ENCODE measurements at regions not wholly inside any gene's neighbourhood (a gene's known extent, or its start where the extent isn't known, plus 50 kb on each side); places are given as distances from the start of the nearest gene placed in this dataset.

DNA sequence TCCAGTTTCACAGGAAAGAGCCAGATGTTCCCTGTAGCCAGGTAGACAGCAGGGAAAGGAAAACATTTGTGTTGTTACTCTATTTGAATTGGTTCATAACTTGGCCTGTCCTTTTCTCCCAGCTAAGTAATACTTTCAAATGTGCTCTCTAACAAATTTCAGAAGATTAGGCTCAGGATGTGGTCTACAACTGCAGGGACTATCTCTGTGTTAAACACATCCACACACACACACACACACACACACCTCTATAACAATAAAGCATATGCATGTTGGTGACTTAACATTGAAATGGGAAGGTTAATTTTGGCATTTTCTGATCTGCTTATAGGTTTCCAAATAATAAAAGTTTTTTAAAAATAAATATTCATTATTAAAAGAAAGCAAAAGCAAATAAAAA, 316.0 kb upstream of the ARGLU1 start:
- no peak overlapping the region for H3K27ac ChIP-seq (ENCODE audit: insufficient read length, low read depth, low read length)
- TF ChIP-seq, protein P1, sequence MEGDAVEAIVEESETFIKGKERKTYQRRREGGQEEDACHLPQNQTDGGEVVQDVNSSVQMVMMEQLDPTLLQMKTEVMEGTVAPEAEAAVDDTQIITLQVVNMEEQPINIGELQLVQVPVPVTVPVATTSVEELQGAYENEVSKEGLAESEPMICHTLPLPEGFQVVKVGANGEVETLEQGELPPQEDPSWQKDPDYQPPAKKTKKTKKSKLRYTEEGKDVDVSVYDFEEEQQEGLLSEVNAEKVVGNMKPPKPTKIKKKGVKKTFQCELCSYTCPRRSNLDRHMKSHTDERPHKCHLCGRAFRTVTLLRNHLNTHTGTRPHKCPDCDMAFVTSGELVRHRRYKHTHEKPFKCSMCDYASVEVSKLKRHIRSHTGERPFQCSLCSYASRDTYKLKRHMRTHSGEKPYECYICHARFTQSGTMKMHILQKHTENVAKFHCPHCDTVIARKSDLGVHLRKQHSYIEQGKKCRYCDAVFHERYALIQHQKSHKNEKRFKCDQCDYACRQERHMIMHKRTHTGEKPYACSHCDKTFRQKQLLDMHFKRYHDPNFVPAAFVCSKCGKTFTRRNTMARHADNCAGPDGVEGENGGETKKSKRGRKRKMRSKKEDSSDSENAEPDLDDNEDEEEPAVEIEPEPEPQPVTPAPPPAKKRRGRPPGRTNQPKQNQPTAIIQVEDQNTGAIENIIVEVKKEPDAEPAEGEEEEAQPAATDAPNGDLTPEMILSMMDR (conservative IDR thresholded peaks at IDR 0.05): no peak
- no peak overlapping the region for H3K4me2 ChIP-seq (ENCODE audit: insufficient read depth, insufficient read length, low read length)
- H3K79me2 ChIP-seq (ENCODE audit: insufficient read depth, low read length): no peaks in the 10 kb centered on the region
- H3T11ph ChIP-seq (ENCODE audit: low read length): no peak overlapping the region
- no peak overlapping the region for H3K23ac ChIP-seq (ENCODE audit: insufficient read length, low read depth, low read length)
- peaks cover 10 to 34% (median 11%) of the 10 kb centered on the region in 3 experiments for H3K36me3 Mint-ChIP-seq (ENCODE audit: insufficient read depth in 1 of 3, low read depth in 3 of 3)
- H4K5ac ChIP-seq (ENCODE audit: insufficient read length, low read depth, low read length): no peak overlapping the region
- no peak overlapping the region for H3K14ac ChIP-seq (ENCODE audit: insufficient read depth, low read length)
- H3K9me3 ChIP-seq (ENCODE audit: control insufficient read depth, low read depth, low read length): peaks cover 4% of the 10 kb centered on the region
- no peak overlapping the region for H3K56ac ChIP-seq (ENCODE audit: insufficient read length, low read depth, low read length)
- no peak overlapping the region for H2AFZ ChIP-seq (ENCODE audit: low read length)
- H2BK12ac ChIP-seq (ENCODE audit: insufficient read length, low read depth, low read length): no peak overlapping the region
- no peaks in the 10 kb centered on the region for H3K27me3 ChIP-seq (ENCODE audit: insufficient read depth, low read length)
- peak overlapping the region in 1 of 3 experiments; percentile 12; a peak in 1 of 7 replicates for H3K27ac Mint-ChIP-seq
- no peaks in the 10 kb centered on the region for H3K79me1 ChIP-seq (ENCODE audit: insufficient read depth, low read depth, low read length, poor library complexity, severe bottlenecking)
- no peaks in the 10 kb centered on the region for H3K23me2 ChIP-seq (ENCODE audit: insufficient read length, low read depth, low read length, poor library complexity, severe bottlenecking)
- H2AK5ac ChIP-seq (ENCODE audit: insufficient read length, low read length): no peak overlapping the region
- H3K18ac ChIP-seq (ENCODE audit: insufficient read length, low read depth, low read length): no peak overlapping the region
- H3K4me1 ChIP-seq (ENCODE audit: insufficient read depth, low read length): peaks cover 3% of the 10 kb centered on the region; the same call in 1 of the 2 replicates
- H3K9ac ChIP-seq (ENCODE audit: extremely low read depth, insufficient read length, low read length): no peak overlapping the region
- H2BK15ac ChIP-seq (ENCODE audit: low read depth, low read length): no peak overlapping the region
- H3K4me3 Mint-ChIP-seq: no peak overlapping the region
- H3K9me3 Mint-ChIP-seq: peaks cover 17 to 18% of the 10 kb centered on the region in 2 experiments
- no peak overlapping the region for H3K4ac ChIP-seq (ENCODE audit: low read depth, low read length)
- H2BK5ac ChIP-seq (ENCODE audit: insufficient read length, low read length): no peak overlapping the region
- no peak overlapping the region for H4K91ac ChIP-seq (ENCODE audit: insufficient read length, low read depth, low read length)
- H2BK120ac ChIP-seq (ENCODE audit: low read depth, low read length, poor library complexity, severe bottlenecking): no peak overlapping the region
- DNase-seq: no peak
- H4K8ac ChIP-seq (replicated peaks; ENCODE audit: insufficient read length, low read depth, low read length): no peak overlapping the region
- H2BK20ac ChIP-seq (ENCODE audit: low read depth, low read length, poor library complexity, severe bottlenecking): no peak overlapping the region
- peaks cover 26 to 28% of the 10 kb centered on the region in 2 experiments for H3K4me1 Mint-ChIP-seq
- no peaks in the 10 kb centered on the region; the same call in 1 of the 2 replicates for H3K27me3 Mint-ChIP-seq (ENCODE audit: low read depth)
- no peaks in the 10 kb centered on the region for H4K20me1 ChIP-seq (ENCODE audit: control insufficient read depth, insufficient read depth, insufficient read length)

Data from H9 (cell line).